ENCODE measurements at regions not wholly inside any gene's neighbourhood (a gene's known extent, or its start where the extent isn't known, plus 50 kb on each side); places are given as distances from the start of the nearest gene placed in this dataset.
"Not testable (repeated sequence)": the region's sequence is repeated elsewhere in the genome, so short reads cannot be mapped to it uniquely, and the experiment has no call there.

DNA sequence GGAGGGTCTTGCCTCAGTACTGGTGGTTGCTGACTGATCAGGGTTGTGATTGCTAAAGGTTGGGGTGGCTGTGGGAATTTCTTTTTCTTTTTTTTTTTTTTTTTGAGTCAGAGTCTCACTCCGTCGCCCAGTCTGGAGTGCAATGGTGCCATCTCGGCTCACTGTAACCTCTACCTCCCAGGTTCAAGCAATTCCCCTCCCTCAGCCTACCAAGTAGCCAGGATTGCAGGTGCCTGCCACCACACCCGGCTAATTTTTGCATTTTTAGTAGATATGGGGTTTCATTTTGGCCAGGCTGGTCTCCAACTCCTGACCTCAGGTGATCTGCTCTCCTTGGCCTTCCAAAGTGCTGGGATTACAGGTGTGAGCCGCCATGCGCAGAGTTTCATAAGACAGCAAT, 632.9 kb upstream of the TPTE start:
- H3K4me3 ChIP-seq (ENCODE audit: insufficient read depth, low read depth, low read length); H3K36me3 ChIP-seq (ENCODE audit: control insufficient read depth, insufficient read depth, low read length); H3K27ac ChIP-seq (ENCODE audit: insufficient read depth, low read depth, low read length, poor library complexity, severe bottlenecking); H3K4me1 ChIP-seq (ENCODE audit: control insufficient read depth, insufficient read depth, low read length); H3K27me3 ChIP-seq (ENCODE audit: control insufficient read depth, insufficient read depth, low read length, poor library complexity, severe bottlenecking): not testable (repeated sequence)
- WGBS, 2 experiments = 62 to 74% methylated on average over 6 of the region's 6 CpGs
- peaks cover 12% of the 10 kb centered on the region for H3K9me3 ChIP-seq (ENCODE audit: control insufficient read depth, low read length)

DNA sequence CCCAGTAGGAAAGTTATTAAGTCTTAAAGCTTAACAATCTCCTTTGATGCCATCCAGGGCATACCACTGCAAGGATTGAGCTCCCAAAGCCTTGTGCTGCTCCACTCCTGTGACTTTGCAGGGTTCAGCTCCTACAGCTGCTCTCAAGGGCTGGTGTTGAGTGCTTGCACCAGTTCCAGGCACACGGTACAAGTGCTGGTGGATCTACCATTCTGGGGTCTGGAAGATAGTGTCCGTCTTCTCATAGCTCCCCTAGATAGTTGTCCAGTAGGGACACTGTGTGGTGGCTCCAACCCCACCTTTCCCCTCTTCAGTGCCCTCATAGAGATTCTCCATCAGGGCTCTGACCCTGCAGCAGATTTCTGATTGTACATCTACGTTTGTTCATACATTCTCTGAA, 617.8 kb upstream of the TPTE start:
- 76 to 78% methylated on average over 2 of the region's 3 CpGs for WGBS, 2 experiments
- H3K27ac ChIP-seq (ENCODE audit: insufficient read depth, low read depth, low read length, poor library complexity, severe bottlenecking); H3K4me1 ChIP-seq (ENCODE audit: control insufficient read depth, insufficient read depth, low read length); H3K27me3 ChIP-seq (ENCODE audit: control insufficient read depth, insufficient read depth, low read length, poor library complexity, severe bottlenecking); H3K36me3 ChIP-seq (ENCODE audit: control insufficient read depth, insufficient read depth, low read length); H3K4me3 ChIP-seq (ENCODE audit: insufficient read depth, low read depth, low read length): not testable (repeated sequence)
- peaks cover 10% of the 10 kb centered on the region for H3K9me3 ChIP-seq (ENCODE audit: control insufficient read depth, low read length)

DNA sequence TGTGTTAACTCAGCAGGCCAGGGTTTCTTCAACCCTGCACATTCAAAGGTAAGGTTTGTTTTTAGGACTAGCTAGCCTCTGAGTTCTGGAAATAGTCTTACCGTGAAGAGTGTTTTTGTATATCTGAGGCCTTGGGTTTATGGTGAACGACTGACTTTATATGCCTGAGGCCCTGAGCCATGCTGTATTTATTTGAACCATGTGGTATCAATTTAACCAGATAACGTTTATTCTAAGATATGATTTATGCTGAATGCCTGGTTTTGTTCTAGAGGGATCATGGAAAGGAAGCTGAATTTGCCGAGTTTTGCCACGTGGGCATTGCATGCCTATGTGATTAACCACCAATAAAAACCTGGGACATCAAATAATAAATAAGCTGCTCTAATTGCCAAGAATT, 607.2 kb upstream of the TPTE start:
- WGBS, 2 experiments = 43 to 59% methylated on average over 3 to 4 of the region's 5 CpGs
- not testable (repeated sequence) for H3K27me3 ChIP-seq (ENCODE audit: control insufficient read depth, insufficient read depth, low read length, poor library complexity, severe bottlenecking); H3K4me3 ChIP-seq (ENCODE audit: insufficient read depth, low read depth, low read length); H3K9me3 ChIP-seq (ENCODE audit: control insufficient read depth, low read length); H3K27ac ChIP-seq (ENCODE audit: insufficient read depth, low read depth, low read length, poor library complexity, severe bottlenecking); H3K36me3 ChIP-seq (ENCODE audit: control insufficient read depth, insufficient read depth, low read length); H3K4me1 ChIP-seq (ENCODE audit: control insufficient read depth, insufficient read depth, low read length)

DNA sequence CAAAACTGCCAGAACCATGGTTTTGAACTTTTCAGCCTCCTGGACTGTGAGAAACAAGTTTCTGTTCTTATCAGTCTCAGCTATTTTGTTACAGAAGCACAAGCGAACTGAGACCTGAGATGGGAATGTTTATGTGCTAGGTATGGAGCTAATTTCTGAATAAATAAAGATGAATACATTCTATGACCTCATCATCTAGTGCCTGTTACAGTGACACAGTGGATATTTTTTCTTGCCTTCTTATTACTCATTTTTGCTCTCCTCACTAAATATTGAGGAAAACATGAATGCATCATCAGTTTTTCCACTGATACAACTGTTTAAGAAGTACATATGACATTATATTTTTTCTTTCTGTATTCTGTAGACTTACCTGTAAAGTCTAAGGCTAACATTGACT, 601.9 kb upstream of the TPTE start:
- H3K4me1 ChIP-seq (ENCODE audit: control insufficient read depth, insufficient read depth, low read length); H3K27me3 ChIP-seq (ENCODE audit: control insufficient read depth, insufficient read depth, low read length, poor library complexity, severe bottlenecking); H3K9me3 ChIP-seq (ENCODE audit: control insufficient read depth, low read length); H3K36me3 ChIP-seq (ENCODE audit: control insufficient read depth, insufficient read depth, low read length); H3K4me3 ChIP-seq (ENCODE audit: insufficient read depth, low read depth, low read length); H3K27ac ChIP-seq (ENCODE audit: insufficient read depth, low read depth, low read length, poor library complexity, severe bottlenecking): not testable (repeated sequence)
- 40 to 71% methylated on average over 1 of the region's 1 CpG for WGBS, 2 experiments

DNA sequence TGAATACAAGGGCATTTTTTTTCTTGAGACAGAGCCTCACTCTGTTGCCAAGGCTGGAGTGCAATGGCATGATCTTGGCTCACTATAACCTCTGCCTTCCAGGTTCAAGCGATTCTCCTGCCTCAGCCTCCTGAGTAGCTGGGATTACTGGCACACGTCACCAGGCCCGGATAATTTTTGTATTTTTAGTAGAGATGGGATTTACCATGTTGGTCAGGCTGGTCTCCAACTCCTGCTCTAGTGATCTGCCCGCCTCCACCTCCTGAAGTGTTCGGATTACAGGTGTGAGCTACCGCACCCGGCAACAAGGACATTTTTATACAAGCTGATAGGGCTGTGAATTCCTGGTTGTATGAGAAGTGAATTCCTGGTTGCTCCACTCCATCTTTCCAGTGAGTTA, 577.7 kb upstream of the TPTE start:
- 75 to 76% methylated on average over 7 of the region's 7 CpGs for WGBS, 2 experiments

DNA sequence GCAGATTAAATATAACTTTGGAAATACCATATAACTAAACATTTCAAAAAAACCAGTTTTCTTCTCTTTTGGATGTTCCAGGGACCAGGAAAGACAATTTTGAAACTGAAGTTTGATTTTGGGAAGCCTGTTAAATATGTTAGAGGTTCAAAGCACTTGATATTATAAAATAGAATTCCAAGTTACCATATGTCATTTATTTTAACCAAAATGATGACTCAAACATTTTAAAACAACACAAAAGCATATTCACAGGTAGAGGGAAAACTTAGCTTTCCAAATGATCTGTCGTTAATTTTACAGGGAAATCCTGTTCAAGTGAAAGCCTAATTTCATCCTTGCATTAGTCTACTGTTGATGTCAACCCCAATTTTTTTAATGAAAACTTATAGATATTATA, 575.3 kb upstream of the TPTE start:
- H3K27me3 ChIP-seq (ENCODE audit: control insufficient read depth, insufficient read depth, low read length, poor library complexity, severe bottlenecking); H3K27ac ChIP-seq (ENCODE audit: insufficient read depth, low read depth, low read length, poor library complexity, severe bottlenecking); H3K4me1 ChIP-seq (ENCODE audit: control insufficient read depth, insufficient read depth, low read length); H3K36me3 ChIP-seq (ENCODE audit: control insufficient read depth, insufficient read depth, low read length); H3K4me3 ChIP-seq (ENCODE audit: insufficient read depth, low read depth, low read length): not testable (repeated sequence)
- 50 to 60% methylated on average over 1 of the region's 1 CpG for WGBS, 2 experiments
- H3K9me3 ChIP-seq (ENCODE audit: control insufficient read depth, low read length) = peaks cover 25% of the 10 kb centered on the region

More for the DNA sequence above, 577.7 kb upstream of the TPTE start:
- H3K9me3 ChIP-seq (ENCODE audit: control insufficient read depth, low read length) = peaks cover 21% of the 10 kb centered on the region
- H3K4me1 ChIP-seq (ENCODE audit: control insufficient read depth, insufficient read depth, low read length); H3K27me3 ChIP-seq (ENCODE audit: control insufficient read depth, insufficient read depth, low read length, poor library complexity, severe bottlenecking); H3K36me3 ChIP-seq (ENCODE audit: control insufficient read depth, insufficient read depth, low read length); H3K4me3 ChIP-seq (ENCODE audit: insufficient read depth, low read depth, low read length); H3K27ac ChIP-seq (ENCODE audit: insufficient read depth, low read depth, low read length, poor library complexity, severe bottlenecking): not testable (repeated sequence)

DNA sequence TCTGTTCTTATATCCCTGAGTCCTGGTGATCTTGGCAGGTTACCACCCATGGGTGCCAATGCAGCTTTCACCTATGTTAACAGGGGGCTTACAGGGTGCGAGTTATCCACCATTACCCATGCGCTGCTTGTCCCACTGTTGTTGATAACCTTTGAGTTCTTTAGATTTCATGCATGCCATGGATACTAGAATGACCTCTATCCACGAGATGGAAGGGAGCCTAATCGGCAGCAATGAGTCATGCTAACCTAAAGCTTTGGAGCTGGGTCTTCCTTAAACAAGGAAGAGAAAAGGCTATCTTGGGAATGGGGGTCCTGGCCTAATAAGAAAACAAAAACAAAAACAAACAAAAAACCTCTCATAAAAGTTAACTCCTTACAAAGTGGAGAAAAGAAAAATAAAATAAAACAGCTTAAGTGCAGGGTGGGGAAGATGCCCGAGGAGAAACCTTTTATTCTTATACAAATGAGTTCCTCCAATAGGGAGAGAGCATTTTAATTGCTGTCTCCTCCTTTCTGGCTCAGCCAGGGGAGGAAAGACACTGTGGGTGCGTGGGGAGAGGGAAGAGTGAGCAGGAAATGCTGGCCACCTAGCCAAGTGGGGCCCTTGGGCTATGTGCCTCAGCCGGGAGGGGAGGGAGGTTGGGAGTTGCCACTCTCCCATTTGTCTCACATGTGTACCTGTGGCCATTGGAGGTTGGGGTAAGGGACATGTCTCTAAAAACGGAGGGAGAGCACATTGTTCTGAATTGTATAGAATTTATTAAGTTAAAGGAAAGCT, 571.7 kb upstream of the TPTE start:
- peaks cover 18% of the 10 kb centered on the region for H3K9me3 ChIP-seq (ENCODE audit: control insufficient read depth, low read length)
- not testable (repeated sequence) for H3K27ac ChIP-seq (ENCODE audit: insufficient read depth, low read depth, low read length, poor library complexity, severe bottlenecking); H3K4me1 ChIP-seq (ENCODE audit: control insufficient read depth, insufficient read depth, low read length); H3K27me3 ChIP-seq (ENCODE audit: control insufficient read depth, insufficient read depth, low read length, poor library complexity, severe bottlenecking); H3K4me3 ChIP-seq (ENCODE audit: insufficient read depth, low read depth, low read length); H3K36me3 ChIP-seq (ENCODE audit: control insufficient read depth, insufficient read depth, low read length)
- WGBS, 2 experiments = 69% methylated on average over 7 of the region's 8 CpGs

DNA sequence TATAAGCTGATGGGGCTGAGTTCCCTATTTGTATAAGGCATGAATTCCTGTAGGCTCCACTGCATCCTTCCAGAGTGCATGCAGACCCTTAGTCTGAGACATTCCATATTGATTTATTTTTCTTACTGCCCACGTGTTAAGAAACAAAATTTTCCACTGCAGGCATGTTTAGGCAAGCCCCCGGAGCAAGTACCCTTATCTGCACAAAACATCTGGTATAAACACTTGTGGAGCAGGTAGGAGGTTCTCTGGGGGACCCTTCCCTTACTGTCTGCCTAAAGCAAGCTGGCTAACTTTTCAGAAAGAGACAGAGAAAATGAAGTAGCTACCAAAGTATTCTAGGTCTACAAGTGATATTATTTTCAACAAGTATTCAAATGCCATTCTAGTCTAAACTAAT, 571.0 kb upstream of the TPTE start:
- H3K36me3 ChIP-seq (ENCODE audit: control insufficient read depth, insufficient read depth, low read length); H3K4me1 ChIP-seq (ENCODE audit: control insufficient read depth, insufficient read depth, low read length); H3K4me3 ChIP-seq (ENCODE audit: insufficient read depth, low read depth, low read length); H3K27ac ChIP-seq (ENCODE audit: insufficient read depth, low read depth, low read length, poor library complexity, severe bottlenecking); H3K27me3 ChIP-seq (ENCODE audit: control insufficient read depth, insufficient read depth, low read length, poor library complexity, severe bottlenecking): not testable (repeated sequence)
- peaks cover 13% of the 10 kb centered on the region for H3K9me3 ChIP-seq (ENCODE audit: control insufficient read depth, low read length)
- WGBS, 2 experiments = 24 to 37% methylated on average over 2 of the region's 2 CpGs

DNA sequence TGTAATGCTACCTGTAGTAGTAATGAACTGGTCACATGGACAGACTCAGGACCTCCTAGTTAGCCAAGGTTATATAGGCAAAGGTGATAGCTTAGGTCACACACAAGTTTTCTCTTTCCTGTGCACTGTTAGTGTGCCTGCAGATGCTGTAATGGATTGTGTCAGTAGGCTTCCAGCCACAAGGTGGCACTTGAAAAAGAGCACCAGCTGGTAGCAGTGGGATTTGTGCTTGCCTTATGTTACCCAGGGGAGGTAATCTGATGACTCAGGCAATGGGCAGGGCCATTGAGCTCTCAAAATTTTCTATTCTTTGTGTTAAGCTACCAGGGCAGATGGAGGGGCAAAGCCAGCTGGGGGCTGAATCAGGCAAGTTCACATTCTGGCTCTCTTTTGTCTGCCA, 562.6 kb upstream of the TPTE start:
- not testable (repeated sequence) for H3K4me1 ChIP-seq (ENCODE audit: control insufficient read depth, insufficient read depth, low read length); H3K36me3 ChIP-seq (ENCODE audit: control insufficient read depth, insufficient read depth, low read length); H3K27ac ChIP-seq (ENCODE audit: insufficient read depth, low read depth, low read length, poor library complexity, severe bottlenecking); H3K4me3 ChIP-seq (ENCODE audit: insufficient read depth, low read depth, low read length); H3K27me3 ChIP-seq (ENCODE audit: control insufficient read depth, insufficient read depth, low read length, poor library complexity, severe bottlenecking)
- peaks cover 17% of the 10 kb centered on the region for H3K9me3 ChIP-seq (ENCODE audit: control insufficient read depth, low read length)

DNA sequence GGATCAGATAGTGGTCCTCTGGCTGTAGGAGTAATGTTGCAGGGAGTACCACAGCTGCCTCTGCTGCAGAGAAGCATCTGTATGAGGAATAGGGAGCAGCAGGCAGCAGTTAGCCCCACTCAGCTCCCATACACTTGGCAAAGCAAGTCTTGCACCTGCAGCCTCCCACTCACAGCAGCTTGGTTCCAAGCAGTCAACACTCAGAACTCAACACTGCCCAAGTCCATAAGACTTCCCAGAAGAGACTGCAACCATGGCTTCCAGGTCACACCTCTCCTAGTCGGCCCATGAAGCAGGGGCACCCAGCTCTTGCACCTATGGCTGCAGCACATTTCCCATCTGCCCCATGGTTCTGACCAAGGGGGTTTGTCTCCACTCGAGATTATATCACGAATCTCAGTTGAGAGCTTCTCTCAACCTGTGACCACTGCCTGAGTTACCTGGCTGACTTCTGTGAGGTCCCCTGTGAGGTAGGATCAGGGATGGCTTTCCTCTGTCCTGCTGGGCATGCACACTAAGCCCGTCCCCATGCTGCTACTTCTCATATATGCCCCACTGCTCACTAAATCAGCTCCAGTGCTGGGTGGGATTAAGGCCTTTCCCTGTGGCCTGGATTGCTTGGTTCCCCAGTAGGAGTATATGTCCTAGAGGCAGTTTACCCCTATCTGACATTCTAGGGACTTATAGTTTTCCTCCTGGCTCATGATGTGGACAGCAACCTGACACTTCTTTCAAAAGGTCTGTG, 562.0 kb upstream of the TPTE start:
- H3K27me3 ChIP-seq (ENCODE audit: control insufficient read depth, insufficient read depth, low read length, poor library complexity, severe bottlenecking); H3K4me1 ChIP-seq (ENCODE audit: control insufficient read depth, insufficient read depth, low read length); H3K4me3 ChIP-seq (ENCODE audit: insufficient read depth, low read depth, low read length); H3K27ac ChIP-seq (ENCODE audit: insufficient read depth, low read depth, low read length, poor library complexity, severe bottlenecking); H3K36me3 ChIP-seq (ENCODE audit: control insufficient read depth, insufficient read depth, low read length): not testable (repeated sequence)
- WGBS, 2 experiments = 53 to 65% methylated on average over 3 of the region's 4 CpGs
- H3K9me3 ChIP-seq (ENCODE audit: control insufficient read depth, low read length) = peaks cover 20% of the 10 kb centered on the region

Measured in ectodermal cell (in vitro differentiated cells).